ENCODE measurements at regions not wholly inside any gene's neighbourhood (a gene's known extent, or its start where the extent isn't known, plus 50 kb on each side); places are given as distances from the start of the nearest gene placed in this dataset.
"Not testable (repeated sequence)": the region's sequence is repeated elsewhere in the genome, so short reads cannot be mapped to it uniquely, and the experiment has no call there.

DNA sequence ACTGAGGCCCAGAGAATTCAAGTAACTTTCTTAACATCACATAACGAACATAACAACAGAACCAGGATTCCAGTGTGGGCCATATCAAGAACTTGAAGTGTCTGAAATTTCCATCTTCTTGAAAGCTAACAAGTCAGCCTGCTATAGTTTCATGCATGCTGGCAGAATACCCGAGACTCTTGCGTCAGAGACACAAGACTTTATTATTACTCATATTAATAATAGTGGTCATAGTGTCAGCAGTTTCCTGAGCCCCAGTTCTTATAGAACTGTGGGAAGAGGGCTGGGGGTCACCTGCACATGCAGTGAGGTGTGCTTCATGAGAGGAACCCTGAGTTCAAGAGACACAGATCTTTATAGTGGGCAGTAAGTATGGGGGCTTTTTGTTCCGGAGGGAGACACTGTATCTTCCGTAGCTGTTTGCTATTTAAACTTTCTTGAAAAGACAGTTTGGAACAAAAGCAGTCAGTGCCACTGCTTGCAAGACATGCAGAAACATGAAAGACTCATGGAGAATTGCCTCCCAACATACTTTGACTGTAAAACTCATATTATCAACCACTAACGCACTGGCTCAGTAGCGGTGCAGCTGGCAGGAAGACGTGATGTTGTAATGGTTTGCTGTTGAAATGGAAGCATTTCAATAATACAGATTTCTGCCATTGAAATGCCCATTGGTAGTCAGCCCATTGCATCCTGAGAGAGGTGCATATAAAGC, 339.2 kb downstream of the ADGRL2 start:
- ATAC-seq, result no peak
- DNase-seq, result no peak
- intact Hi-C loops (cut with DNase I), result no loop called here

DNA sequence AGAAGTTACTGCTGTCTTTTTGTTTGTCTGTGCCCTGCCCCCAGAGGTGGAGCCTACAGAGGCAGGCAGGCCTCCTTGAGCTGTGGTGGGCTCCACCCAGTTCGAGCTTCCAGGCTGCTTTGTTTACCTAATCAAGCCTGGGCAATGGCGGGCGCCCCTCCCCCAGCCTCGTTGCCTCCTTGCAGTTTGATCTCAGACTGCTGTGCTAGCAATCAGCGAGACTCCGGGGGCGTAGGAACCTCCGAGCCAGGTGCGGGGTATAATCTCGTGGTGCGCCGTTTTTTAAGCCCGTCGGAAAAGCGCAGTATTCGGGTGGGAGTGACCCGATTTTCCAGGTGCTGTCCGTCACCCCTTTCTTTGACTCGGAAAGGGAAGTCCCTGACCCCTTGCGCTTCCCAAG, 335.6 kb downstream of the ADGRL2 start:
- ATAC-seq; intact Hi-C loops (cut with DNase I); DNase-seq: not testable (repeated sequence)

DNA sequence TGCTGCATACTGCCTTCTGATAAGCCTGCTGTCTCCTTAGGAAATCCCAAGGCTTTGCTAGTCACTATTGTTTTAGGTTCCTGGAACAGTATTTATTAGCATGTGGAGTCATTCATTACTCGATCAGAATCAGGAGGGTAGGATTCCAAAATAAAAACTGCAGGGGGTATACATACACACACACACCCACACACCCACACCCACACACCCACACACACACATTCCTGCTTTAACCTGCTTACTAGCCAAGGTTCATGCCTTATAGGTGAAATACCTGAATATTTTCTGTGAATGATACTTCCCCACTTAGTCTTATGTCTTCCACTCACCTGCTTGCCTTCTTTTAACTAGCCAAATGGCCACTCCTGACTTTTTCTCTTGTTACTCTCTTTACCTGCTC, 325.1 kb downstream of the ADGRL2 start:
- DNase-seq (no peak), ATAC-seq (no peak)
- intact Hi-C loops (cut with DNase I), result no loop called here

DNA sequence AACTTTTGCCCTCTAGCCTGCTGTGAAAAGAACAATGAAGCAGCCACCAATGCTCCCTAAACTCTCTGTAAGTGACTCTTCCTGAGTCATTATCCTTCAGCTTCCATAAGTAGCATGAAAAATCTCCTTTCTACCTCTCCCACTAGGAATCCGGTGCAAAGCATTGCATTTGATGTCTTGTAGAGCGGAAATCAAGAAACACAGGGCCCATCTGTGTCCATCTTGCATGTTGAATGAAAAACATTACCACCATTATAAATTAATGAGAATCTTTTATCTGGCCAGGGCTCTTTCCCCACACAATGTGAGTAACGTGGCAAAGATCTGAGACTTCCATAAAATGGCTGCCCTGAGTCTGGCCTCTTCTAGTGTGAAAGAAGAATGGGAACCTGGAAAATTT, 324.4 kb downstream of the ADGRL2 start:
- intact Hi-C loops (cut with DNase I), result no loop called here
- DNase-seq (no peak), ATAC-seq (no peak)

DNA sequence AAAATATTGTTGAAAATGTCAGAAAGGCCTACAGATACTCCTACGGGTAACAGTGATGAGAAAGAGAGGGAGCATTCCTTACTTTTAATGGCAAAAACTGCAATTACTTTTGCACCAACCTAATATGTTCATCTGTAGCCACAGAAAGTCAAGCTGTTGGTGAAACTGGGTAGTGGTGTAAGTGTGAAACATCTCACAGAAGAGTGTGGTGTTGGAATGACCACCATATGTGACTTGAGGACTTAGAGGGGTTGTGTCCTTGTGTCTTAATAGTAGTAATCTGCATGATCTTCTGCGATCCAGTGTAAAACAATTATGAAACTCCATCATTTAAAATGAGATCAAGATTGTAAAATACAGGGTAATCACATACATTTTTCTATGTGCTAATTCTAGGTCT, 320.7 kb downstream of the ADGRL2 start:
- no peak for DNase-seq
- intact Hi-C loops (cut with DNase I), result no loop called here
- ATAC-seq, result no peak

DNA sequence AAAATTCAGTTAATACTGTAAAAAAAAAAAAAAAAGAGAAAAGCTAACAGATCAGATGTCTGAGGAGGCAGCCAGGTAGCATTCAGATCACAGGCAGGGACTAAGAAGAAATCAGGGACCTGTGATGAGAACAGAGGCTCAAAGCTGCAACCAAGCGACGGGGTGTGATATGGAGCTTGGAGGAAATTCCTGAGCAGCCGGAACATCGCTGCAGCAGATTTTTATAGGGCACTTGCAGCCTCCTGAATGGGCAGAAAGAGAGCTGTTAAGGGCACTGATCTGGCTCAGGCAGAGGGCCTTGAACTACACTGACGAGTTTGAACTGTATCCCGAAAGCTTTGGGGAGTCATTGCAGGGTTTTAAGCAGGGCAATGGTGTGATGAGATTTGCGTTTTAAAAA, 315.4 kb downstream of the ADGRL2 start:
- ATAC-seq, result no peak
- no peak for DNase-seq
- intact Hi-C loops (cut with DNase I), result no loop called here

DNA sequence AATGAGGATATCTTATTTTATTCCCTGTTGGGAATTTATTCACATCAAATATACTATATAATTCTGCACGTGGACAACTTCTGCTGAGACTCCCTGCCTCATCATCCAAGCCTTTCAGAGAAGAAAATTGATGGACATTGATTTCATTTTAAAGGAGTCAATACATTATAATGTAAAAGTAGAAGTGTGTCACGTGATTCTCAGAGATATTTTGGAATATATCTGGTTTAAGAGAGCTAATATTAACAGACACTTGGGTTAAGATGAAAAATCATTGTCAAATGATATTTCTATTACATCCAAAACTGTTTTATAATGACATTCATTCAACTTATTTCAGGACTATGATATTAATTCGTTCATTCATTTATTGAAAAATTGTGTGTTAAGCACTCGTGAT, 314.2 kb downstream of the ADGRL2 start:
- intact Hi-C loops (cut with DNase I), result no loop called here
- ATAC-seq (no peak), DNase-seq (no peak)

DNA sequence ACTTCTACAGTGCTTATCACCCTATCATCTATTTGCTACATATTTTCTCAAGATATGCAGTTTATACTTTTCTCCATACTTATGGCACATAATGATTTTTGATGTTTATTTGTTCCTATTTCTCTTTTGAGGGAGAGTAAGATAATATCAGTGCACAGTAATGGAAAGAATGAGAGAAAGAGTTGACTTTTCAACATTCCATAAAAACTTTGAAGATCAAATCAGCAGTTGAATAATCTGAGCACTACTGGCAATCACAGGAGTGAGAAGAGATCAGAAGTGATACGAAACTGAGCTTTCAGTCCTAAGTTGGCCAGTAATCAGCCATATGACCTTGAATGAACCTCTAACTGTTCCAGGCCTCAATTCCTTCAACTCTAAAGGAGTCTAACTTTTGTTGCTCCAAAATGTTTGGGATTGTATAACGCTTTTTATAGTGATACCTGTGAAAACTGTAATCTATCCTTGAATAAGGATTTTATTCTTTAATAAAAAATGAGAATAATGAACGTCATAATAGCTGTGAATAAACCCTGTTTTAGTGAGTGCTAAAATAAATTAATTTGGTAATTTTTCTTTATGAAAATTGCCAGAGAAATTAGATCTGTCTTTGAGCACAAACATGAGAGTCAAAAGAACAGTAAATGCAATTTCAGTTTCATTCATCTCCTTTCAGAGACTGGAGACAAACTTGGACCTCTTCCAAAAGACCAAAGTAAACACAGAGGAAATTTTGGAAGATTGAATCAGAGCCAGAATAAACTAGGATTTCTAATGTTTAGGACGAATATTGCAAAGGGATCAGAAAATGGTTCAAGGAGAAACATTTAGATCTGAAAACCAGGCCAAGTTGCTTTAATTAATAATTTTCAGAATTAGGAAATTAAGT, 309.9 kb downstream of the ADGRL2 start:
- ATAC-seq (no peak), DNase-seq (no peak)
- intact Hi-C loops (cut with DNase I), result no loop called here

DNA sequence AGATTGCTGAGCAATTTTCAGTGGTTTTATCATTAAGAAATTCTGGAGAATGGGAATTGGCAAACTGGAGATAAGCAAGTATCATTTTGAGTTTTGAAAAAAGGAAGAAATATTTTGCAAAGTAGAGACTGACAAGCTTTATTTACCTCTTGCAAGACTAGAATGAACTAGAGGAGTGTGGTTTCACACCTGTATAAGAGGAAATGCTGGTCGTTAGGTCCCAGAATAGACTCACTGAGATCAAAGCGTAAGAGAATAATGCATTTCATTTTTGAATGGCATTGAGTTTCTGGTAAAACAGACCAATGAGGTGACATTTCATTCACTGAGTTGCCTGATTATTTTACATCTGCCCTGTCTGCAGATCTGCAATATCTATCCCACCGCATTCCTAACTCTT, 308.1 kb downstream of the ADGRL2 start:
- intact Hi-C loops (cut with DNase I), result no loop called here
- DNase-seq (no peak), ATAC-seq (no peak)

DNA sequence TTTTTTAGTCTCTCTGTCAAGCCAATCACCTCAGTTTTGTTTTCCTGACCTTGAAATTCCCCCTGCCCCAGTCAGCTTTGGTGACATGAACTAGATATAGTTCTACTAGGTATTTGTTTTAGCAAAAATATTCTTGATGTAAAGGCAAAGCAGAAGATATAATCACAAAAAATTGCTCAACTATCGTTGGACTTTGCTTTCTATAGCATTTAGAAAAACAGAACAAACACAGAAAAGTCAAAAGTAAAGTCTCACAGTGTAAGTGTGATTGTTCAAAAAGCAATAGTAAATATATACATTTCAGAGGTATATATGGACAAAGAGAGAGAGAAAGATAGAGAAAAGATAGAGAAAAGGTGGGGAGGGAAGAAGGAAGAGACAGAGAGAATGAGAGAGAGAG, 305.9 kb downstream of the ADGRL2 start:
- DNase-seq, result no peak

DNA sequence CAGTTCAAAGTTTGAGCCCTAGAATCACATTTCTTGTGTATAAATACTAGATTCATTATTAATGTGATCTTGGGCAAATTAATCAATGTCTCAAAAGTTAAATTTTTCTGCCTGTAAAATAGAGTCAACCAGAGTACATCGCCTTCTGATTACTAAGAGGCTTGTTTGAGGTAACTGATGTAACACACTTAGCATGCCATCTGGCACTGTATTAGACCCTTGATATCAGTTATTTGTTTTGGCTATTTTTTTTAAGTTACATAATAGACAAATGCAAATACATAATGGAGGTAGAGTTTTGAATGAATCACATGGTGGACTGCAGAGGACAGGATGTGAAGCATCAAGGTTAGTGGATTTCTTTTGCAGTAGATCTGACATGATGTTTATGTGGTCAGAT, 298.4 kb downstream of the ADGRL2 start:
- intact Hi-C loops (cut with DNase I), result no loop called here
- DNase-seq, result no peak
- ATAC-seq, result no peak

More for the DNA sequence above, 305.9 kb downstream of the ADGRL2 start:
- no peak for ATAC-seq
- intact Hi-C loops (cut with DNase I), result no loop called here

DNA sequence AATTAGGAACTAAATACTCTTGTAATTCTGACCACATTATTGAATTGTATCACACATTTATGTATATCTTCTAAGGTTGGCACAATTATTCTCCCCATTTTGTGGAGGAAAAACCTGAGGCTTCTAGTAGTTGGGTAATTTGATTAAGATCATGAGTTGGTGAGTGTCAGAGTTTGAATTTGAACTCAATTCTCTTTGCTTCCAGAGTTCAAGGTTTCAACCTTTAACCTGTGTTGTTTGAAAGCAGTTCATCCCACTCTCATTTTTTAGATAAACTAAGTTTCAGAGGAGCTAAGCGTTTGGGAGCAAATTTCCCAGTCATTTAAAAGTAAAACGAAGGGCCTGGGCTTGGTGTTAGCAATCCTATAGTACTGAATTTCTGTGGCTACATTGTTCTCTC, 293.4 kb downstream of the ADGRL2 start:
- ATAC-seq (no peak), DNase-seq (no peak)
- intact Hi-C loops (cut with DNase I), result no loop called here

DNA sequence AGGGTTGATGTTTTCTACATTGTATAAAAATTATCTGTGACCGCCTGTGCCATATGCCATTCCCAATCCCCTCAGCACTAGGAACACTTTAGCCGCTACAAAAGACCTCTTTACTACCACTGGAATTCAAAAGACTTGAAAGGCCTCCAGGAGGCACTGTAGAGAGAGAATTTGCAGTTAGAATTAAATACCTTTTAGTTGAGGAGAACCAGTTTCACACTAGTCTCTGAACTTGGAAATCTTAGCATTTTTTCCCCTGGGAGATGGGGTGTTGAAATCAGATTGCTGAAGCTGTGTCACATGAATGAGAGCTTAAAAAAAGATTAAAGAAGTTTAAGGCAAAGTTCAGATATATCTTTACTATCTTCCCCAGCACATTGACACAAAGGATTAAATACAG, 291.0 kb downstream of the ADGRL2 start:
- intact Hi-C loops (cut with DNase I), result no loop called here
- no peak for DNase-seq
- peak in 1 of 2 donors; percentile 34 for ATAC-seq

DNA sequence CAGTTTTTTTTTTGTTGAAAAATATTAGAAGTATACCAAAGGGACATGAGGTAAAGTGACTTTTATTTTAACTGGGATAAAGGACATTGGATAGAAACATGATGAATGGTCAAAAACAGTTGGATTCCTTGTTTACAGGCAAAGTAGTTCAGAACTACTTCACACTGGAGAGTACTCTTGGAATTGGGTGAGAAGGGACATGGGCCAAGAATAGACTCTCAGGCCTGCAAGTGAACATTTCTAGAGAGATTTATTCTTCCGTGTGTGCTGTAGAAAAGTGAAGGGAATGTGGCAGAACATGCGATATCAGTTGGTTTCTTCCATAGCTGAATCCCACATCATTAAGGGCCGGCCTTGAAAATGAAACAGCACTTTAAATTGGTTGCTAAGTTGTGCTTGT, 290.5 kb downstream of the ADGRL2 start:
- ATAC-seq, result no peak
- intact Hi-C loops (cut with DNase I), result no loop called here

DNA sequence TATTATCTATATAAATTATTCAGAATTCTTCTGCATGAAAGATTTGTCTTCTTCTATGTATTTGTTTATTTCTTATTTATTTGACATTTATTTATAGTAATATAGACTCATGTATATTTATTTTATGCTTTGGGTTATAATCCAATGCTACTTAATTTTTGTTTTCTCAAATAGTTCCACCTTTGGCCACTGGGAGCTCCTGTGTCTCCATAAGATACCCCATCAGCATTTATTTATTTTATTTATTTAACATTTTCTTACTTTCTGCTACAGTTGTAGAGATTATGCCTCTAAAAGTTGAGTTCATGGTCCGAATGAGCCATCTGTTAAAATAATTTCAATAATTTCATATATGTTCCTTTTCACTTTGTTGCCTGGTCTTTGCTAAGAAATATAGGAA, 289.4 kb downstream of the ADGRL2 start:
- ATAC-seq, result no peak
- no peak for DNase-seq
- intact Hi-C loops (cut with DNase I), result no loop called here

More for the DNA sequence above, 290.5 kb downstream of the ADGRL2 start:
- DNase-seq, result no peak

DNA sequence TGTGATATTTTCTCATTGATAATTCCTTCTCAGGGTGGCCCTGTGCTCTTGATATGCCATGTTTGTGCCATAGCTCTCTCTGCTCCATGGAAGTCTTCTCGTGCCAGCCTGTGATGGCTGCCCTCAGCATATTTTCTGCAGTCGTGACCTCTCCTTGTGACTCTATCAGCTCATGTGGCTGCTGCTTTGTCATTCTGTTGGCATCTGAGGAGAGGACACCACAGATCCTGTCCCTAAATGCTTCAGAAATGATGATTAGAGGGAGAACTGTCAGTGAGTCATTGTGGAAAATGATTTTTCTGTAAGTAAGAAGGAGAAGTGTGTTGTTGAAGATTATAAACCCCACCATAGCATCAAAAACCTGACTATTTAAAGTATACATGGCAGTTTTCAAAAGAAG, 286.0 kb downstream of the ADGRL2 start:
- intact Hi-C loops (cut with DNase I), result no loop called here
- peak in 1 of 2 donors; percentile 81 for ATAC-seq
- no peak for DNase-seq

DNA sequence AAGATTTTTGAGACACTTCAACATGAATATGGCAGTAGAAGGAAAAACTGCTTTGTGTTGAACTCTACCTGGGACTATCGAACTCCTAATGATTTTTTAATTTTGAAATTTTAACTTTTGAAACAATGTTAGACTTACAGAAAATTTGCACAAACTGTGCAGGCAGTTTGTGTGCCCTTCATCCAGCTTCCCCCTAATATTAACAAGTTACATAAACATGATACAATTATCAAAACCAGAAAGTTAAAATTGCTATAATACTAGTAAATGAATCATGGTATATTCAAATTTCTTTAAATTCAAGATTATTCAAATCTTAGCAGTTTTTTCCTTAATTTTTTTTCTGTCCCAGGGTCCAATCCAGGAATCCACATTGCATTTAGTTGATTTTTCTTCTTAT, 278.9 kb downstream of the ADGRL2 start:
- intact Hi-C loops (cut with DNase I), result no loop called here
- ATAC-seq, result no peak
- DNase-seq, result no peak

DNA sequence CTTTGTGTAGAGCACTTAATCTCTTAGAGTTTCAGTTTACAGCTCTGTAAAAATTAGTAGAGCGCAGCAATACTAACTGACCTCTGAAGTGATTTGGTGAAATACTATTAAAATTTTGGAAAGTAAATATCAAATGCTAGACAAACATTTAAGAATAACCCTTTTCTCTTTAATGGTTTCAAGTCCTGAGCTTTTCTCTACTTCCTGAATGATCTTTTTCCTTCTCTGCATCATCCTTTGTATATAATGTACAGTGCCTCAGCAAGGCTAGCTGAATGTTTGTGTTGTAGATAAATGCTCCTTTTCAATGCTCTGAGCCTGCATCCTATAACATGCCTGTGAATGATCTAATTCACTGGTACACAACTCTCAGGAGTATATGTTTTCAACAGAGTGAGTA, 272.9 kb downstream of the ADGRL2 start:
- intact Hi-C loops (cut with DNase I), result no loop called here
- DNase-seq, result no peak
- no peak for ATAC-seq

DNA sequence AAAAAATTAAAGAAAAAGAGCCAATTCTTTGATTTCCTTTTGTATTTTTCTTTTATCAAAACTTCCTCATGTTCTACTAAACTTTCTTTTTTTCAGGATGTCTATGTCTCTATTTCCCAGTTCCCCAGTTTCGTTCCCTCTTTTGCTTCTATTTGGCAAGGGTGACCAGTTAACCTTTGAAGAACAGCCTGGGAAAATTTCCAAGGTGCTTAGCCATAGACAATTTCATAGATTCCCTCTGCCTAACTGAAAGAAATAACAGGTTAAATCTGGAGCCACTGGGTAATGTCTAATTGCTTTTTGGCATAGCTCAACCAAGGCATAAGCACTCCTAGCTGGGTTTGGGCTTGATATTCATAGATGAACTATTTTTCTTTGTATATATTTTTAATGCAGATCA, 272.3 kb downstream of the ADGRL2 start:
- intact Hi-C loops (cut with DNase I), result no loop called here
- no peak for DNase-seq
- no peak for ATAC-seq

DNA sequence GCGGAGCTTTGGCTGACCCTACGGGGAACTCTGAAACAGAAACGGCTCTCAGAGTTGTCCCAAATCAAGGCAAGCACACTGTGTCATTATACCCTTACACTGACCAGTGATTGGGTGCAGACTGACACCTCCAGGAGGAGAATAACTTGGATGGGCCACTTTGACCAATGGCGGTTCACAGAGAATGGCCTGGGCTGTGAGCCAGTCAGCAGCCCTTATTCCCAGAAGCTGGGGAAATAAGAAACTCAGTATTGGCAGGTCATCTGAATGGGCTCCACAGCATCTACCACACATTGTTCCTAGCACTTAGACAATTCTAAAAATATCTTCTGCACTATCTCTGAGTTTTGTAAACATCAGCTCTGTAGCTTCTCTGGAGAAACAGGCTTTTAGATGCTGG, 265.2 kb downstream of the ADGRL2 start:
- intact Hi-C loops (cut with DNase I), result no loop called here
- DNase-seq, result peak; percentile 37
- peak; percentile 84 to 88 for ATAC-seq

DNA sequence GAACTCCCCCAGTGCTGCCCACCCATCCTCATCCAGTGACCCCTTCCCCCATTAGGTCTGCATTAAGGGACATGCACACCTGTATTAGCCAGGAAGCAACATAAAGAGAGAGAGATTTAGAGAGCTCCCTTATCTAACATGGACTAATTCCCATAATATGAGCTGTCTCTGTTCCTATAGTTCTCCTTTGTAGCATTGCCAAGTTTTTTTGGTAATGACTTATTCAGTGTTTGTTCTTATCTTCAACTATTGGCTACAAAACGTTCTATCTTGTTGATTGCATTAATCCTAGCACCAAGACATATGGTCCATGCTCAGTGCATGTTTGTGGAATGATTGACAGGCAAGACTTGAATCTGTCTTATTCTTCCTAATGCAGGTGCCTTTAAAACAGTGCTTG, 264.0 kb downstream of the ADGRL2 start:
- ATAC-seq, result no peak
- DNase-seq, result no peak
- intact Hi-C loops (cut with DNase I), result no loop called here

All from left cardiac atrium (tissue), 4 donors.